Fibroblast of lung (primary cell): ENCODE measurements at regions not wholly inside any gene's neighbourhood (a gene's known extent, or its start where the extent isn't known, plus 50 kb on each side); places are given as distances from the start of the nearest gene placed in this dataset.

Experiments
- EZH2 ChIP-seq: IDR thresholded peaks from 2 replicates; pipeline ENCODE4 v1.5.1; 2012; ENCODE audit warnings: low read length, control low read depth, mild to moderate bottlenecking; ENCODE audit errors: missing control alignments
- TF ChIP-seq, protein P1 (sequence below), 2 donors: IDR thresholded peaks in 1 of 2; conservative IDR thresholded peaks in 1 of 2; 1 replicate in 1 of 2; 2 replicates in 1 of 2; pipeline ENCODE4 v1.5.1; 2011 to 2012; ENCODE audit warnings: low read length in 2 of 2, control low read depth in 1 of 2, inconsistent platforms in 1 of 2, low read depth in 1 of 2, mild to moderate bottlenecking in 1 of 2

DNA sequence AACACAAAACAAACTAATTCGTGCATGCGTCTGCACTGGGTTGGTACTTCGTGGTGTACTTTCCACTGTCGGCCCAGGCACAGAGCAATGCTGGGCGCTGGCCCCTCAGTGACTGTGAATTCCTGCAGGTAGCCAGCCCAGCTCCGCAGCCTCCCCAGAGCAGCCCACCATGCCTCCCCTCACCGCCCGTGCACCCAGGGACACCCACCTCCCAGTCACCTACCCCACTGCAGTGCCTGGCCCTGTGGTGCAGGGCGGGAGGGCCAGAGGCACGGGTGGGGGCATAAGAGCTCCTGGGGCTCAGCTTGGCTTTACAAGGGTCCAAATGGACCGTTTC lies 93.1 kb upstream of the ZNF507 start:
- TF ChIP-seq EZH2 = no peak
- TF ChIP-seq, protein P1, sequence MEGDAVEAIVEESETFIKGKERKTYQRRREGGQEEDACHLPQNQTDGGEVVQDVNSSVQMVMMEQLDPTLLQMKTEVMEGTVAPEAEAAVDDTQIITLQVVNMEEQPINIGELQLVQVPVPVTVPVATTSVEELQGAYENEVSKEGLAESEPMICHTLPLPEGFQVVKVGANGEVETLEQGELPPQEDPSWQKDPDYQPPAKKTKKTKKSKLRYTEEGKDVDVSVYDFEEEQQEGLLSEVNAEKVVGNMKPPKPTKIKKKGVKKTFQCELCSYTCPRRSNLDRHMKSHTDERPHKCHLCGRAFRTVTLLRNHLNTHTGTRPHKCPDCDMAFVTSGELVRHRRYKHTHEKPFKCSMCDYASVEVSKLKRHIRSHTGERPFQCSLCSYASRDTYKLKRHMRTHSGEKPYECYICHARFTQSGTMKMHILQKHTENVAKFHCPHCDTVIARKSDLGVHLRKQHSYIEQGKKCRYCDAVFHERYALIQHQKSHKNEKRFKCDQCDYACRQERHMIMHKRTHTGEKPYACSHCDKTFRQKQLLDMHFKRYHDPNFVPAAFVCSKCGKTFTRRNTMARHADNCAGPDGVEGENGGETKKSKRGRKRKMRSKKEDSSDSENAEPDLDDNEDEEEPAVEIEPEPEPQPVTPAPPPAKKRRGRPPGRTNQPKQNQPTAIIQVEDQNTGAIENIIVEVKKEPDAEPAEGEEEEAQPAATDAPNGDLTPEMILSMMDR (conservative IDR thresholded peaks at IDR 0.05 in 1 of 2, IDR thresholded peaks at IDR 0.05 in 1 of 2; ENCODE audit: low read depth in 1 of 2, low read length in 2 of 2) = no peak
